Heart left ventricle (tissue), 16 donors: ENCODE measurements at regions not wholly inside any gene's neighbourhood (a gene's known extent, or its start where the extent isn't known, plus 50 kb on each side); places are given as distances from the start of the nearest gene placed in this dataset.

Source experiments
- ATAC-seq, 4 donors: fragments of 200-7000 bp; cut with Tn5 transposase; one replicate each; pipeline ENCODE4 v1.9.1; 2020 to 2022; ENCODE audit warnings: moderate library complexity in 4 of 4, mild to moderate bottlenecking in 3 of 4, moderate number of reproducible peaks in 1 of 4
- DNase-seq, 5 donors: peaks; one replicate each; pipeline ENCODE4 v3.0.0-alpha.2; 2020
- H3K27ac ChIP-seq, 12 donors: fragments of 200-600 bp; sonication (generic) in 4 of 12; one replicate each; pipeline versions ENCODE4 v1.5.0 to v1.8.0; 2016 to 2022; ENCODE audit warnings: mild to moderate bottlenecking in 2 of 12
- H3K27me3 ChIP-seq, 9 donors: fragments of 200-600 bp; sonication (generic) in 2 of 9; one replicate each; pipeline versions ENCODE4 v1.5.1 to v1.8.0; 2016 to 2022; ENCODE audit warnings: mild to moderate bottlenecking in 3 of 9
- H3K36me3 ChIP-seq, 9 donors: fragments of 200-600 bp; sonication (generic) in 2 of 9; one replicate each; pipeline versions ENCODE4 v1.5.0 to v1.8.0; 2018 to 2022; ENCODE audit warnings: mild to moderate bottlenecking in 2 of 9
- H3K4me1 ChIP-seq, 12 donors: fragments of 200-600 bp; sonication (generic) in 4 of 12; one replicate each; pipeline versions ENCODE4 v1.5.0 to v1.8.0; 2016 to 2022; ENCODE audit warnings: mild to moderate bottlenecking in 3 of 12
- H3K4me3 ChIP-seq, 12 donors: fragments of 200-600 bp; sonication (generic) in 4 of 12; one replicate each; pipeline versions ENCODE4 v1.5.0 to v1.8.0; 2017 to 2022; ENCODE audit warnings: mild to moderate bottlenecking in 9 of 12, moderate library complexity in 4 of 12
- H3K9me3 ChIP-seq, 12 donors: fragments of 200-600 bp; sonication (generic) in 4 of 12; one replicate each; pipeline versions ENCODE4 v1.5.0 to v1.8.0; 2016 to 2022; ENCODE audit warnings: mild to moderate bottlenecking in 1 of 12
- POLR2A ChIP-seq, 2 donors: fragments of 450-650 bp; IDR thresholded peaks; one replicate each; pipeline ENCODE4 v1.6.1; 2017; ENCODE audit warnings: antibody characterized with exemption in 2 of 2, mild to moderate bottlenecking in 2 of 2, moderate library complexity in 2 of 2
- WGBS, 4 donors: extraction: QIAGEN DNeasy Blood & Tissue Kit in 2 of 4; methylation state at CpG; one replicate each; pipeline versions ENCODE4 v1.1.5 to v1.1.7; 2013 to 2018; 5-methylcytosine and 5-hydroxymethylcytosine counted together
- intact Hi-C, 10 donors: fragments of 100-400 bp; cut with DNase I; formaldehyde crosslinking; loops; one replicate each; pipeline versions ENCODE4 v1.11.1 to v1.14.2; 2022
- TF ChIP-seq, protein P1 (sequence below), 12 donors: fragments of 200-600 bp; sonication (generic) in 4 of 12; IDR thresholded peaks; one replicate each; pipeline versions ENCODE4 v1.5.0 to v1.8.0; 2018 to 2022; ENCODE audit warnings: antibody characterized with exemption in 12 of 12, mild to moderate bottlenecking in 5 of 12
- donor health status: ischemic (EF 13 %, LVEDD 7.1; RV severe dilation, severe dysfunction).
- donor health status: healthy with polysubstance abuse.
- donor health status: DM: no; HTN: yes; CAD: no.
- donor health status: DM: no; HTN: no; CAD: no.
- donor health status: ischemic (EF 25% LVEDD 6.9; RV normal size, moderate dysfunction).
- donor health status: ischemic (EF 25% LVEDD 5.7; RV mildly dilated, moderate dysfunction).
- donor health status: healthy.
- donor health status: DM: yes; HTN: yes; CAD: no.
- donor health status: ischemic (EF 35%, LVEDD 5.7; RV mildly dilated, moderate dysfunction).
- donor health status: nonischemic (EF 11% LVEDD 7.7; RV severe dilation, severe dysfunction).
- donor health status: DM: yes; HTN: yes; CAD: no.
- donor health status: PGD.
- donor health status: ischemic (EF 29% LVEDD 5.4; RV normal size, mild dysfunction).
- donor health status: nonischemic (EF 23%, LVEDD 6.1; RV moderate dilation, normal function).

DNA sequence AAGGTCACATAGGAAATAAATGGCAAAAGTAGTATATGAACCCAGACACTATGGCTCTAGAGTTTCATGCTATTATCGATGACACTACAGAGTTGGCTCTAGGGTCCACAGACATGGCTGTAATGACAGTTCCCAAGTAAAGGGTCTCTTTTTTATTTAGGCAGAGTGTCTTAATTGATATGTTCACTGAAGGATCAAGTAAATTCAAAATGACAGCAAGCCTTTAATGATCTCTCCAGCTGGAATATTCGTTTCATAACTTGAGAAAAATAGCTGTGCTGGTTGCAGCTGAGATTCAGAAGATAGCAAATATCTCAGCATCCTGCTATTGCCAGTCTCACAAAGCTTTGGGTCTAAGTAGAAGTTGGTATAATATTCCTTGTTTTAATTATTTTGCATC, 333.6 kb upstream of the MAGI2 start:
- 56 to 67% (median 64%) methylated on average over 2 of the region's 2 CpGs for WGBS, 4 donors
- Histone ChIP-seq H3K27ac (no peak overlapping the region), H3K36me3 (no peaks in the 10 kb centered on the region), H3K9me3 (peaks cover 0 to 6% (median 0%) of the 10 kb centered on the region in 12 donors), H3K4me1 (no peaks in the 10 kb centered on the region), H3K4me3 (no peak overlapping the region), H3K27me3 (no peaks in the 10 kb centered on the region)
- no peak for TF ChIP-seq POLR2A (IDR thresholded peaks at IDR 0.05)
- TF ChIP-seq, protein P1, sequence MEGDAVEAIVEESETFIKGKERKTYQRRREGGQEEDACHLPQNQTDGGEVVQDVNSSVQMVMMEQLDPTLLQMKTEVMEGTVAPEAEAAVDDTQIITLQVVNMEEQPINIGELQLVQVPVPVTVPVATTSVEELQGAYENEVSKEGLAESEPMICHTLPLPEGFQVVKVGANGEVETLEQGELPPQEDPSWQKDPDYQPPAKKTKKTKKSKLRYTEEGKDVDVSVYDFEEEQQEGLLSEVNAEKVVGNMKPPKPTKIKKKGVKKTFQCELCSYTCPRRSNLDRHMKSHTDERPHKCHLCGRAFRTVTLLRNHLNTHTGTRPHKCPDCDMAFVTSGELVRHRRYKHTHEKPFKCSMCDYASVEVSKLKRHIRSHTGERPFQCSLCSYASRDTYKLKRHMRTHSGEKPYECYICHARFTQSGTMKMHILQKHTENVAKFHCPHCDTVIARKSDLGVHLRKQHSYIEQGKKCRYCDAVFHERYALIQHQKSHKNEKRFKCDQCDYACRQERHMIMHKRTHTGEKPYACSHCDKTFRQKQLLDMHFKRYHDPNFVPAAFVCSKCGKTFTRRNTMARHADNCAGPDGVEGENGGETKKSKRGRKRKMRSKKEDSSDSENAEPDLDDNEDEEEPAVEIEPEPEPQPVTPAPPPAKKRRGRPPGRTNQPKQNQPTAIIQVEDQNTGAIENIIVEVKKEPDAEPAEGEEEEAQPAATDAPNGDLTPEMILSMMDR (IDR thresholded peaks at IDR 0.05): no peak
- no peak for ATAC-seq
- DNase-seq: no peak
- intact Hi-C loops: no loop called here

DNA sequence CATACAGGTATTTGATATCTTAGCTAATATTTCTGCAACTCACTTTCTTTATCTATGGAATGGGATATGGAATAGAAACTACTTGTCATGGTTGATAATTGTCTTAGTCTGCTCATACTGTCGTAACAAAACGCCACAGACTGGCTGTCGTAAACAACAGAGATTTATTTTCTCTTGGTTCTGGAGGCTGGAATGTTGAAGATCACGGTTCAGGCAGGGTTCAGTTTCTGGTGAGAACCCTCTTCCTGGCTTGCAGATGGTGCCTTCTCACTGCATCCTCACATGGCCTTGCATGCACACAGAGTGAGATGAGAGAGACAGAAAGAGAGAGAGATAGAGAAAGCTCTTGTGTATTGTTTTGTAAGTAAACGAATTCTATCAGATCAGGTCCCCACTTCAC, 332.7 kb upstream of the MAGI2 start:
- intact Hi-C loops: no loop called here
- WGBS, 4 donors: 72 to 80% (median 79%) methylated on average over 5 of the region's 5 CpGs
- H3K9me3 ChIP-seq: peaks cover 0 to 6% (median 0%) of the 10 kb centered on the region in 12 donors
- no peak for ATAC-seq
- no peaks in the 10 kb centered on the region for H3K36me3 ChIP-seq
- H3K4me1 ChIP-seq: no peaks in the 10 kb centered on the region
- H3K4me3 ChIP-seq: no peak overlapping the region
- no peak for DNase-seq
- no peaks in the 10 kb centered on the region for H3K27me3 ChIP-seq
- H3K27ac ChIP-seq: no peak overlapping the region
- TF ChIP-seq, protein P1 (IDR thresholded peaks at IDR 0.05): no peak
- TF ChIP-seq POLR2A (IDR thresholded peaks at IDR 0.05): no peak

DNA sequence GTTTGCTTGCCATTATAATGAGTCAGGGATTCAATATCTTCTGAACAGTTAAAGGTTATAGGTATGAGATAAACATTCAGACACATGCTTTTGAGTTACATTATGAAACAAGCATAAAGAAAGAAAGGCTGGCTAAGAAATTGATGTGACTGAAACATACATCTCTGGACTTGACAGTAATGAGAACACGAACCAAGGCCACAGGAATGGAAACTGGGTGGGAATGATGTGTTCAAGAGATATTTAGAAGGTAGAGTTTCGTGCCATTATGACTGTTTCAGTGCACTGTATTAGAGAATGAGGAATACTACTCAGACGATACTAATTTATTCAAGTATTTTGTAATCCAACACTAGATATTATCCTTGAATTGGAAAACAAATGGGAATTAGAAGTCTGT, 332.1 kb upstream of the MAGI2 start:
- Histone ChIP-seq H3K27me3 (no peaks in the 10 kb centered on the region), H3K4me3 (no peak overlapping the region), H3K9me3 (peaks cover 0 to 6% (median 0%) of the 10 kb centered on the region in 12 donors), H3K36me3 (no peaks in the 10 kb centered on the region), H3K27ac (no peak overlapping the region), H3K4me1 (no peaks in the 10 kb centered on the region)
- no peak for TF ChIP-seq POLR2A (IDR thresholded peaks at IDR 0.05)
- TF ChIP-seq, protein P1 (IDR thresholded peaks at IDR 0.05): no peak
- intact Hi-C loops: no loop called here
- ATAC-seq (no peak), DNase-seq (no peak)
- WGBS, 4 donors: 80 to 82% (median 81%) methylated on average over 3 of the region's 3 CpGs

DNA sequence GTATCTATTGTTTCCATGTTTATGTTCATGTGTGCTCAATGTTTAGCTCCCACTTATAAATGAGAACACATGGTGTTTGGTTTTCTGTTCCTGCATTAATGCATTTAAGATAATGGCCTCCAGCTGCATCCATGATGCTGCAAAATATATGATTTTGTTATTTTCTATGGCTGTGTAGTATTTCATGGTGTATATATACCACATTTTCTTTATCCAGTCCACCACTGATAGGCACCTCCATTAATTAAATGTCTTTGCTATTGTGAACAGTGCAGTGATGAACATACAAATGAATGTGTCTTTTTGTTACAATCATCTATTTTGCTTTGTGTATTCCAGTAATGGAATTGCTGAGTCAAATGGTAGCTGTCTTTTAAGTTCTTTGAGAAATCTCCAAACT, 329.4 kb upstream of the MAGI2 start:
- no peaks in the 10 kb centered on the region for H3K27me3 ChIP-seq
- H3K4me1 ChIP-seq: no peaks in the 10 kb centered on the region
- H3K4me3 ChIP-seq: no peak overlapping the region
- H3K36me3 ChIP-seq: no peaks in the 10 kb centered on the region
- H3K27ac ChIP-seq: no peak overlapping the region
- no peak for DNase-seq
- intact Hi-C loops: no loop called here
- H3K9me3 ChIP-seq: peaks cover 0 to 6% (median 0%) of the 10 kb centered on the region in 12 donors
- TF ChIP-seq POLR2A (IDR thresholded peaks at IDR 0.05): no peak
- TF ChIP-seq, protein P1 (IDR thresholded peaks at IDR 0.05): no peak
- ATAC-seq: no peak
